CD14-positive monocyte (primary cell): ENCODE measurements at regions not wholly inside any gene's neighbourhood (a gene's known extent, or its start where the extent isn't known, plus 50 kb on each side); places are given as distances from the start of the nearest gene placed in this dataset.

Experiments used
- DNase-seq, 3 donors: peaks; one replicate each; pipeline ENCODE4 v3.0.0-alpha.2; 2011 to 2022
- H2AFZ ChIP-seq: 2 replicates; pipeline ENCODE4 v1.6.0; 2012; ENCODE audit warnings: mild to moderate bottlenecking, low read depth, low read length, inconsistent platforms; ENCODE audit not compliant: insufficient read depth, poor library complexity, severe bottlenecking
- H3K27ac ChIP-seq, 2 donors: 1 replicate in 1 of 2; 2 replicates in 1 of 2; pipeline ENCODE4 v1.5.1; 2012 to 2013; ENCODE audit warnings: low read length in 2 of 2, control low read depth in 1 of 2, inconsistent platforms in 1 of 2, low read depth in 1 of 2, mild to moderate bottlenecking in 1 of 2
- H3K27me3 ChIP-seq, 2 donors: one replicate each; pipeline versions ENCODE4 v1.6.0 to v1.6.1; 2011 to 2013; ENCODE audit warnings: low read length in 2 of 2; ENCODE audit not compliant: control insufficient read depth in 2 of 2, insufficient read depth in 2 of 2
- H3K36me3 ChIP-seq, 2 donors: replicated peaks in 1 of 2; 1 replicate in 1 of 2; 2 replicates in 1 of 2; pipeline versions ENCODE4 v1.5.1 to v1.6.1; 2012 to 2013; ENCODE audit warnings: low read length in 2 of 2, control low read depth in 1 of 2, inconsistent platforms in 1 of 2, mild to moderate bottlenecking in 1 of 2; ENCODE audit not compliant: insufficient read depth in 2 of 2, control insufficient read depth in 1 of 2
- H3K4me1 ChIP-seq, 2 donors: 1 replicate in 1 of 2; 2 replicates in 1 of 2; pipeline versions ENCODE4 v1.5.1 to v1.6.1; 2012 to 2013; ENCODE audit warnings: low read length in 2 of 2, control low read depth in 1 of 2, inconsistent platforms in 1 of 2, mild to moderate bottlenecking in 1 of 2, moderate library complexity in 1 of 2; ENCODE audit not compliant: insufficient read depth in 2 of 2, control insufficient read depth in 1 of 2
- H3K4me2 ChIP-seq: replicated peaks from 2 replicates; pipeline ENCODE3; 2012; ENCODE audit warnings: low read length, moderate library complexity, mild to moderate bottlenecking; ENCODE audit not compliant: poor library complexity, severe bottlenecking; ENCODE audit errors: extremely low read depth
- H3K4me3 ChIP-seq, 3 experiments: fragments of 200-600 bp in 1 of 3; sonication (generic) in 1 of 3; replicated peaks in 1 of 3; 1 replicate in 2 of 3; 2 replicates in 1 of 3; pipeline ENCODE4 v1.5.1; 2011 to 2013; ENCODE audit warnings: low read length in 3 of 3, mild to moderate bottlenecking in 3 of 3, control low read depth in 2 of 3, low read depth in 2 of 3, inconsistent platforms in 1 of 3, moderate library complexity in 1 of 3
- H3K79me2 ChIP-seq: 2 replicates; pipeline ENCODE4 v1.6.0; 2012; ENCODE audit warnings: mild to moderate bottlenecking, control low read depth, inconsistent platforms, low read length, moderate library complexity; ENCODE audit not compliant: insufficient read depth
- H3K9ac ChIP-seq: 2 replicates; pipeline ENCODE4 v1.6.0; 2017; ENCODE audit warnings: low read length, mild to moderate bottlenecking; ENCODE audit not compliant: insufficient read depth, poor library complexity, severe bottlenecking
- H3K9me3 ChIP-seq, 2 donors: replicated peaks in 1 of 2; 1 replicate in 1 of 2; 2 replicates in 1 of 2; pipeline versions ENCODE4 v1.5.1 to v1.6.1; 2012 to 2013; ENCODE audit warnings: low read length in 2 of 2, control low read depth in 1 of 2; ENCODE audit not compliant: control insufficient read depth in 1 of 2, insufficient read depth in 1 of 2
- H4K20me1 ChIP-seq: 2 replicates; pipeline ENCODE4 v1.6.0; 2012; ENCODE audit warnings: mild to moderate bottlenecking, low read length, control low read depth, moderate library complexity; ENCODE audit not compliant: insufficient read depth
- H3K27ac Mint-ChIP-seq, 7 donors: one replicate each; pipeline ENCODE4 v1.8.0; 2020; ENCODE audit warnings: mild to moderate bottlenecking in 7 of 7, mixed read lengths in 7 of 7, moderate library complexity in 6 of 7, inconsistent platforms in 2 of 7
- H3K27me3 Mint-ChIP-seq, 3 donors: one replicate each; pipeline ENCODE4 v1.8.0; 2021 to 2022; ENCODE audit warnings: low read depth in 3 of 3, mild to moderate bottlenecking in 3 of 3, mixed read lengths in 3 of 3, moderate library complexity in 3 of 3, inconsistent platforms in 1 of 3
- H3K36me3 Mint-ChIP-seq, 2 donors: one replicate each; pipeline ENCODE4 v1.8.0; 2020; ENCODE audit warnings: mixed read lengths in 2 of 2, inconsistent platforms in 1 of 2, mild to moderate bottlenecking in 1 of 2
- H3K4me1 Mint-ChIP-seq: one replicate; pipeline ENCODE4 v1.8.0; 2020; ENCODE audit warnings: mild to moderate bottlenecking, mixed read lengths
- H3K4me3 Mint-ChIP-seq, 2 donors: one replicate each; pipeline ENCODE4 v1.8.0; 2020; ENCODE audit warnings: mild to moderate bottlenecking in 2 of 2, mixed read lengths in 2 of 2, moderate library complexity in 1 of 2
- H3K9me3 Mint-ChIP-seq, 7 donors: one replicate each; pipeline ENCODE4 v1.8.0; 2020 to 2022; ENCODE audit warnings: mixed read lengths in 7 of 7, mild to moderate bottlenecking in 6 of 7, moderate library complexity in 6 of 7, inconsistent platforms in 2 of 7
- WGBS: methylation state at CpG from one replicate; pipeline ENCODE4 v1.1.5; 2013; ENCODE audit warnings: missing lambda C conversion rate; ENCODE audit not compliant: insufficient coverage; 5-methylcytosine and 5-hydroxymethylcytosine counted together
- intact Hi-C, 2 donors: fragments of 100-400 bp; cut with micrococcal nuclease; formaldehyde crosslinking; loops; one replicate each; pipeline versions ENCODE4 v1.15.0 to v1.15.1; 2023
- TF ChIP-seq, protein P1 (sequence below): fragments of 200-600 bp; IDR thresholded peaks from one replicate; pipeline ENCODE4 v1.8.0; 2022; ENCODE audit warnings: antibody characterized with exemption, mild to moderate bottlenecking

DNA sequence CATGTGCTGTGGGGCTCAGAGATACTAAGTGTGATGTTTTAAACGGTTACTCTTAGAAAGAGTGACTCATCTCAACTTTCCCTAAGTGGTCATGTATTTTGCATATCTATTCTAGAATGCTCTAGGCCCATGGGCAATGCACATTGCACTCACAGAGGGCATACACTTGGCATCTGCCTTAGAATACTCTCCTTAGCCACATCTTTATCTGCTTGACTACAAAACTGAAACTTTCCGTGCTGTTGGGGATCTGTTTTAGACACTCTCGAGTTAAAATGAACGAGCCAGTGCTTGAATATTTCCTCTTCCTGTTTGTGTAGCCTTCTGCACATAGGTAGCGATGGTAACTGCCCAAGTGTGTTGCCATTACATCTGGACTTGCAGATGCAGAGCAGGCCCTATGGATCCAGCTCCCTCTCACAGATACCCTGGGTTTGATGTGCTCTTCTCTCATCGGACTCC lies 180.5 kb downstream of the CAND1 start:
- H3K27me3 ChIP-seq: no peaks in the 10 kb centered on the region
- H3K36me3 ChIP-seq: no peaks in the 10 kb centered on the region
- H3K27ac ChIP-seq: no peak overlapping the region
- Mint-ChIP-seq H3K27me3 (peaks cover 0 to 5% (median 4%) of the 10 kb centered on the region in 3 donors), H3K4me3 (no peak overlapping the region), H3K4me1 (peaks cover 44% of the 10 kb centered on the region), H3K36me3 (peaks cover 0 to 5% of the 10 kb centered on the region in 2 donors), H3K9me3 (peaks cover 0 to 9% (median 3%) of the 10 kb centered on the region in 7 donors), H3K27ac (peak overlapping the region in 2 of 7 donors; percentile 32 to 60)
- H3K4me3 ChIP-seq: no peak overlapping the region
- H3K9ac ChIP-seq: no peak overlapping the region
- no peaks in the 10 kb centered on the region for H3K79me2 ChIP-seq
- TF ChIP-seq, protein P1, sequence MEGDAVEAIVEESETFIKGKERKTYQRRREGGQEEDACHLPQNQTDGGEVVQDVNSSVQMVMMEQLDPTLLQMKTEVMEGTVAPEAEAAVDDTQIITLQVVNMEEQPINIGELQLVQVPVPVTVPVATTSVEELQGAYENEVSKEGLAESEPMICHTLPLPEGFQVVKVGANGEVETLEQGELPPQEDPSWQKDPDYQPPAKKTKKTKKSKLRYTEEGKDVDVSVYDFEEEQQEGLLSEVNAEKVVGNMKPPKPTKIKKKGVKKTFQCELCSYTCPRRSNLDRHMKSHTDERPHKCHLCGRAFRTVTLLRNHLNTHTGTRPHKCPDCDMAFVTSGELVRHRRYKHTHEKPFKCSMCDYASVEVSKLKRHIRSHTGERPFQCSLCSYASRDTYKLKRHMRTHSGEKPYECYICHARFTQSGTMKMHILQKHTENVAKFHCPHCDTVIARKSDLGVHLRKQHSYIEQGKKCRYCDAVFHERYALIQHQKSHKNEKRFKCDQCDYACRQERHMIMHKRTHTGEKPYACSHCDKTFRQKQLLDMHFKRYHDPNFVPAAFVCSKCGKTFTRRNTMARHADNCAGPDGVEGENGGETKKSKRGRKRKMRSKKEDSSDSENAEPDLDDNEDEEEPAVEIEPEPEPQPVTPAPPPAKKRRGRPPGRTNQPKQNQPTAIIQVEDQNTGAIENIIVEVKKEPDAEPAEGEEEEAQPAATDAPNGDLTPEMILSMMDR: no peak
- no peak for DNase-seq
- intact Hi-C loops: no loop called here
- H3K9me3 ChIP-seq: no peaks in the 10 kb centered on the region
- H3K4me2 ChIP-seq: no peak overlapping the region
- H2AFZ ChIP-seq: no peak overlapping the region
- 36% methylated on average over 3 of the region's 6 CpGs for WGBS
- no peaks in the 10 kb centered on the region for H4K20me1 ChIP-seq
- peaks cover 28 to 32% of the 10 kb centered on the region in 2 donors for H3K4me1 ChIP-seq

DNA sequence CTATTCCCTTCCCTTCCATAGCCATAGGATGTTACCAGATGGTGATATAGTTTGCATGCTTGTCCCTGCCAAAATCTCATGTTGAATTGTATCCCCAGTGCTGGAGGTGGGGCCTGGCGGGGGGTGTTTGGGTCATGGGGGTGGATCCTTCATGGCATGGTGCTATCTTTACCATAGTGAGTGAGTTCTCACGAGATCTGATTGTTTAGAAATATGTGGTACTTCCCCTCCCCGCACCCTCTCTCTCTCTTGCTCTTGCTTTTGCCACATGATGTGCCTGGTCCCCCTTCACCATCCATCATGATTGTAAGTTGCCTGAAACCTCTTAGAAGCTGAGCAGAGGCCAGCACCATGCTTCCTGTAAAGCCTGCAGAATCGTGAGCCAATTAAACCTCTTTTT lies 181.3 kb downstream of the CAND1 start:
- WGBS: 48% methylated on average over 2 of the region's 4 CpGs
- no peak overlapping the region for H3K27ac ChIP-seq
- no peak overlapping the region for H3K9ac ChIP-seq
- no peaks in the 10 kb centered on the region for H4K20me1 ChIP-seq
- peaks cover 0 to 9% (median 3%) of the 10 kb centered on the region in 7 donors for H3K9me3 Mint-ChIP-seq
- peaks cover 28 to 32% of the 10 kb centered on the region in 2 donors for H3K4me1 ChIP-seq
- no peak overlapping the region for H3K4me3 ChIP-seq
- H3K9me3 ChIP-seq: no peaks in the 10 kb centered on the region
- H3K27me3 ChIP-seq: no peaks in the 10 kb centered on the region
- H3K27me3 Mint-ChIP-seq: peaks cover 0 to 4% (median 2%) of the 10 kb centered on the region in 3 donors
- H3K79me2 ChIP-seq: no peaks in the 10 kb centered on the region
- peaks cover 44% of the 10 kb centered on the region for H3K4me1 Mint-ChIP-seq
- H2AFZ ChIP-seq: no peak overlapping the region
- DNase-seq: no peak
- H3K36me3 Mint-ChIP-seq: peaks cover 0 to 5% of the 10 kb centered on the region in 2 donors
- intact Hi-C loops: no loop called here
- TF ChIP-seq, protein P1: no peak
- no peak overlapping the region for H3K4me3 Mint-ChIP-seq
- H3K4me2 ChIP-seq: no peak overlapping the region
- no peaks in the 10 kb centered on the region for H3K36me3 ChIP-seq
- H3K27ac Mint-ChIP-seq: peak overlapping the region in 1 of 7 donors; percentile 10
